Fibroblast of skin of scalp (primary cell): ENCODE measurements at regions not wholly inside any gene's neighbourhood (a gene's known extent, or its start where the extent isn't known, plus 50 kb on each side); places are given as distances from the start of the nearest gene placed in this dataset.
"Not testable (repeated sequence)": the region's sequence is repeated elsewhere in the genome, so short reads cannot be mapped to it uniquely, and the experiment has no call there.

Experiments used
- DNase-seq: peaks from one replicate; pipeline ENCODE4 v3.0.0-alpha.2; 2013

DNA sequence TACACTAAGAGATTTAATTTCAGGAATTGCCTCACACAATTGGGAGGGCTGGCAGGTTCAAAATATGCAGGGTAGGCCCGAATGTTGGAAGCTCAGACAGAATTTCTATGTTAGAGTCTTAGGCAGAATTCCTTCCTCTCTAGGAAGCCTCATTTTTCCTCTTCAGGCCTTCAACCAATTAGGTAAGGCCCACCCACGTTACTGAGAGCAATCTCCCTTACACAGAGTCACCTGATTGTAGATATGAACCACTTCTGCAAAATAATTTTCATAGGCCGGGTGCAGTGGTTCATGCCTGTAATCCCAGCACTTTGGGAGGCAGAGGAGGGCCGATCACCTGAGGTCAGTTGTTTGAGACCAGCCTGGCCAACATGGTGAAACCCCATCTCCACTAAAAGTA lies 50.2 kb upstream of the HIVEP1 start:
- DNase-seq: no peak

DNA sequence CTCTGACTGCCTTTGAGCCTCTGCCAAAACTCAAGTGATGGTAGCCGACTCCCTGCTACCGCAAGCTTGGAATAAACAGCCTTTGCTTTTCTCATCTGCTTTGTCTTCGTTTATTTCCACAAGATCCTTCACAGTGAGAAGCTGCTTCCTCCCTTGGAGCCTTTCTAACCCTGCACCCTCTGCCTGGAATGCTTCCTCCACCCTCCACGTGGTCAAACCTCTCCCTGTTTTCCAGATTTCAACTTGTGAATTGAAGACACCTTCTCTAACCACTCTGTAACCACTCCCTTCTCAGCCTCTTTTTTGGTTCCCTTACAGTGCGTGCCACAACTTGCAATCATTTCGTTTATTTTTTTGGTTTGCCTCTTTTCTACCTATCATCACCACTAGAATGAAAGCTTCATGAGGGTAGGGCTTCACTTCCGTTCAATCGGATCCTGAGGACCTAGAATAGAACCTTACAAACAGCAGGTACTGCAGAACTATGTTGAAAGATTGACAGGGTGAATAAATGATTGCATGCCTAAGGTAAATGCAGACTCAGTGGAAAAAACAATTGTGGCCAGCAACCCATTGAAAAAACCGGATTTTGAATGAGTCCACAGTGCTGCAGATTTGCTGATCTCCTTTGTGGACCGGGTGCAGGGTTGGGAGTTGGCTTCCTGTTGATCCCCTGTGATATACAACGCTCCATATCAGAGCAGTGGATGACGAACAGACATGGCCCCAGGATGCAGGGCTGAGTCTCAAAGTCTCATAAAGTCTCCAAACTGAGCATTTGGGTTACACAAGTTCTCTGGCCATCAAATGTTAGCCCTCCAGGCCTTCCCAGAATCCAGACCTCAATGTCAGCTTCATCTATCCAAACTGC lies 51.0 kb upstream of the HIVEP1 start:
- no peak for DNase-seq

DNA sequence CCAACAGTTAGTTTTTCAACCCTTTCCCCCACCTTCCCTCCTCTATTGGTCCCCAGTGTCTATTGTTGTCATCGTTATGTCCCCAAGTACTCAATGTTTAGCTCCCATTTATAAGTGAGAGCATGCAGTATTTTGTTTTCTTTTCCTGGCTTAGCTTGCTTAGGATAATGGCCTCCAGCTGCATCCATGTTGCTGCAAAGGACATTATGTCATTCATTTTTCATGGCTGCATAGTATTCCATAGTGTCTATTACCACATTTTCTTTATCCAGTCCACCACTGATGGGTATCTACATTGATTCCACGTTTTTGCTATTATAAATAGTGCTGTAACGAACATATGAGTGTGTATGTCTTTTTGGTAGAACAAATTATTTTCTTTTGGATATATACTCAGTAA lies 55.3 kb upstream of the HIVEP1 start:
- no peak for DNase-seq

DNA sequence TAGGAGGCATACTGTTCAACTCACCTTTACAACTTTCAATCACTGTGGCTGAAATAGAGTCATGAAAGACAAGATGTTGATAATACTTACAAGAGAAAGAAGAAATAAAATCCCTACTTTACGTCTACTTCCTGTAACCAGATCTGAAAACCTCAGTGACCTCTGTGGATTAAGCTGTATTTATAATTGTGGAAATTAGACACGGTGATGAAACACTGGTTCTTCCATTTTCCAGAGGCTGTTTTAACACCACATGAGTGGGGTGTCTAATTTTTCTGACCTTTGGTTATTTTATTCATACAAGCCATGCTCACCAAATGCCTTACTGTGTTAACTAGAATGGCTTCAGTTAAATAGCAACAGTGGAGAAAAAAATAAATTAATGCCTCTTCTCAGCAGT lies 58.5 kb upstream of the HIVEP1 start:
- DNase-seq: no peak

GRCh38 chr6:11952316-11952715 lies 59.8 kb upstream of the HIVEP1 start:
- DNase-seq: peak; percentile 74

DNA sequence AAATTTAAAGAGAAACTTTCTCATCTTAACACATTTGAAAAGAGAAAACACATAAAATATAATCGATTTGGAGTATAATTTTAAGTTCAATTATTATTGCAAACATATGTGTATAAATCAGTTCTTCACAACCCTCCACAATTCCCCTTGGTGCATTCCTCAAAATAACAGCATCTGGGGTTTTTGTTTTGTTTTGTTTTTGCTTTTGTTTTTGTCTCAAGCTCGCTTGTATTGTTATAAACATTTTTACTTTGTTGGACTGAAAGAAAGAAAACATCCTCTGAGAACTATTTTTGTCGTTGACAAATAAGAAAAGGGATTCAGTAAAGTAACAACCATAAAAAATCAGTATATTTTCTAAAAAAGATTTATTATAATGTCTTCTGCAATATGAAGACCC lies 60.2 kb upstream of the HIVEP1 start:
- DNase-seq: no peak

- DNase-seq: no peak
Observed at GRCh38 chr6:11950109-11950508, 62.0 kb upstream of the HIVEP1 start.

DNA sequence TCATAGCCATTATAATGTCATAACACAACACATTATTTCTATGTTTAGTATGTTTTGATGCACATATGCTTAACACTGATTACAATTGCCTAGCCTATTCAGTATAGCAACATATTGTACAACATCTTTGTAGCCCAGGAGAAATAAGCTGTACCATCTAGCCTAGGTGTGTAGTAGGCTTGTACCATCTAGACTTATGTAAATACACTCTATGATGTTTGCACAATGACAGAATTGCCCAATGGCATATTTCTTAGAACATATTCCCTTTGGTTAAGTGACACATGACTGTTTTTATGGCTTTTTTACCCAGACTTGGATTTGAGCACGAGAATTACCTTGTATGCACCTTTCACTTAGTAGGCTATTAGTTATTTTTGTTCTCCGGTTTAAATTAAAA lies 64.5 kb upstream of the HIVEP1 start:
- DNase-seq: no peak

DNA sequence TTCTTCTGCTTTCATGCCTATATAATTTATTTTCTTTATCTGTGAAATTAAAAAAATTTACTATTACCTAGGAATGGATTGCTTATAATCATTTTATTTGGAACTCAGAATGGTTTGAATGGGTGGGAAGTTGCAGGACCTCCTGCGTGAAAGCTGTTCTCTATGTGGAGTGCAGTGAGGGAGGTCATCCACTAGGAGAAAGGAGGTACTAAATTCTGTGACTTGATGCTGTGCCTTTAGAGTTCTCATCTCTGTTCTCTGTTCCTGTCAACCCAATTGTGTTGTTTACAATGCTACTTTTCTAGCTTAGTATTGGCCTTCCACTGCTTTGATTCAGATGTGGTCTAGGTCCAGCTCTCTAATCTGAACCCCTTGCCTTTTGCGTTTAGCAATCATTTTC lies 65.0 kb upstream of the HIVEP1 start:
- no peak for DNase-seq

DNA sequence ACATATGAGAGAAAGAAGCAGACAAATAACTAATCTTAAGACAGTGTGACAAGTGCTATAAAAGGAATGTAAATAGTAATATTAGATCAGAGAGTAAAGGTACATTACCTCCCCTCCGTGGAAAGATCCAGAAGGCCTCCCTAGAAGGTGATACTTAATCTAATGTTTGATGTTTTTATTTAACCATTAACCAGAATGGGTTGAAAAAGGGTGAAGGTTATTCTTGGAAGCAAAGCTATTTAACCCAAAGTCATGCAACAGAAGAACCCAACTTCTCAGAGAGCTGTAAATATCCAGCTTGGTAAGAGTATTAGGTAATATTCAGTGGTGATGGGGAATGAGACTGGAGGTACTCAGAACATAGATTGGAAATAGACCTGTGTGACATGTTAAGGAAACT lies 68.0 kb upstream of the HIVEP1 start:
- DNase-seq: no peak

DNA sequence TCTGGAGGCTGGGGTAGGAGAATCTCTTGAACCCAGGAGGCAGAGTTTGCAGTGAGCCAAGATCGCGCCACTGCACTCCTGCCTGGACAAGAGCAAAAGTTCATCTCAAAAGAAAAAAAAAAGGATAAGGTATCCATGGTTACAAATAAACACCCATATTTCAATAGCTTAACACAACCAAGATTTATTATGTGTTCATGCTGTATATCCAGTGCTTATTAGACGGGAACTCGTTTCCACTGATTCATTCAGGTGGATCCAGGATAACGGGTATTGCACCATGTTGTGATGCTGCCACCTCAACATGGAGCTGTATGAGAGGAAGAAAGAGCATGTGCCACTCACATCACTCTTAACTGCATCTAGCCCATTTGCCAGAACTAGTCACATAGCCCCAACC lies 69.1 kb upstream of the HIVEP1 start:
- no peak for DNase-seq

GRCh38 chr6:11942185-11942864 lies 69.8 kb upstream of the HIVEP1 start:
- no peak for DNase-seq

GRCh38 chr6:11940532-11941166 lies 71.5 kb upstream of the HIVEP1 start:
- DNase-seq: not testable (repeated sequence)

DNA sequence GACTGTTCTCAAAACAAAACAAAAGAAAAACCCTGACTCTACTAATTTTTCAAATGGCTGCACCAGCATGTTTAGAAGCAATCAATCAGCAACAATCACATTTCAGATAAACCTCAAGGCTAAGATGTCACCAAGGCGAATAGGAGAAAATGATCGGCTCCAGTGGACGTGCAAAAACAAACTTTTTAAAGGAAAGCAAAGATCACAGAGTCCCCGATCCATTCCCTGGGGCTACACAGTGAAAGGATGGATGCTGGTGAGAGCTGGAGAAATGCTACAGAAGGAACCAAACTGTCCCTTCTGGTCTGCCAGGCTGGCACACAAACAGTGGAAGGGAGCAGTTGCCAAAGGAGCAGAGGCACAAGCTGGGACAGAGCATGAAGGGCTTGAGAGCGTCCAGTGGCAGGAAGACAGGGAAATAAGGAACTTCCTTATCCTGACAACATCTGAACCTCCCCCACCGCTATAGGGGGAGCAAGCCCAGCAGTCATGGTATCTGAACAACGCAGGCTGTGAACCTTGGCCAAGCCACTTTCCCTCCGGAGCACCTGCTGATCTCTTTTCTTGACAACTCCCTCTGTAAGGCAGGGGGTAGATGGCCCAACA lies 73.7 kb upstream of the HIVEP1 start:
- no peak for DNase-seq

DNA sequence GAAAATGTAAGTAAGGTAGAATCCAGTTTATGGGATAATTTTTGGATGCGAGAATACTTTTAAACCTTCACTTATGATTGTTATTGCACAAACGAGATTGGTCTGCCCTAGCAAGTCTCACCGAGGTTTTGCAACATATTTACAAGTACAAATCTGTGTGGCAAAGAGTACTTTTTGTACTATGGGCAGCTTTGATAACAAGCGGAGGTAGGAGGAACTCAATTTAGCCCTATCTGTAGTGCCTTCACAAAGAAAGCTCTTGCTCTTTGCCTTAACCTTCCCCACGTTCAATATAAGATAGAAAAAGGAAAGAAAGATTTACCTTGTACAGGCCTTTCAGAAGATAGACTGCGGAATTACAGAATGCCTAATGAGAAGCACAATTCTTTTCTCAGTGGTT lies 77.5 kb upstream of the HIVEP1 start:
- no peak for DNase-seq

DNA sequence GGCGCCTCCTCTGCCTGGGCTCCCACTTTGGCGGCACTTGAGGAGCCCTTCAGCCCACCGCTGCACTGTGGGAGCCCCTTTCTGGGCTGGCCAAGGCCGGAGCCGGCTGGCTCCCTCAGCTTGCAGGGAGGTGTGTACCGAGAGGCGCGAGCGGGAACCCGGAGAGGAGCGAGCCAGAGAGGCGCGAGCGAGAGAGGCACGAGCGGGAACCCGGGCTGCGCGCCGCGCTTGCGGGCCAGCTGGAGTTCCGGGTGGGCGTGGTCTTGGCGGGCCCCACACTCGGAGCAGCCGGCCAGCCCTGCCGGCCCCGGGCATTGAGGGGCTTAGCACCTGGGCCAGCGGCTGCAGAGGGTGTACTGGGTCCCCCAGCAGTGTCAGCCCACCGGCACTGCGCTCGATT lies 79.2 kb upstream of the HIVEP1 start:
- not testable (repeated sequence) for DNase-seq

DNA sequence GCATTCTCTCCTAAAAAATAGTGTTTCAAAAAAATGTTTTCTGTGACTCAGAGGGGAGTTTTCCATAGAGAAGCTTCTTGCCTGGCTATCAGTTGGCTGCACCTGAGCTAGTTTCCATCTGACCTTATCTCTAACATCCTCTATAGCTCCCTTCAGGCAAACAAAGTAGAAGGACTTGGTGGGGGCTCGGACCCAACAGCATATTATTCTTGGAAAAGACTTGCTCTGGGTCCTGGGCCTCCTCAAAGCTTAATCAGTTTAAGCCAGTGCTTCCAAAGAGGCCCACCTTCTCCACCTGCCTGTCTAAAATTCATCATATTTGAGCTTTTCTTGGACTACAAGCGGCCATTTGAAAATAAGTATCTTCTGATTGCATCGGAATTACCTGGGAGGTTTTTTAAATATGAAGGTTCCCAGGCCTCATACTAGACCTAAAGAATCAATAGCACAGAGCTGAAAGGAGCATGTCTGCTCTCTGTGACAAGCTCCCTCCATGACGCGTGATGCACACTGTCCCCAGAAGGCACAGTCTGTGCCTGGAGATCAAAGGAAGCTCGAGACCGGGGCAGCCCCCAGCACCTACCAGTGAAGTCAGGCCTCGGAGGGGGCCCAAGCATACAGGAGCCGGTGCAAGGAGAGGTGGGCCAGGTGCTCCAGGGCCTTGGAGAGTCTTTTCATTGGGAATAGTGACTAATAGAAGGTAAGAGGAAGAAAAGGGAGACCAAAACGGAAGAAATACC lies 80.6 kb upstream of the HIVEP1 start:
- DNase-seq: no peak

GRCh38 chr6:11930834-11931233 lies 81.3 kb upstream of the HIVEP1 start:
- not testable (repeated sequence) for DNase-seq

DNA sequence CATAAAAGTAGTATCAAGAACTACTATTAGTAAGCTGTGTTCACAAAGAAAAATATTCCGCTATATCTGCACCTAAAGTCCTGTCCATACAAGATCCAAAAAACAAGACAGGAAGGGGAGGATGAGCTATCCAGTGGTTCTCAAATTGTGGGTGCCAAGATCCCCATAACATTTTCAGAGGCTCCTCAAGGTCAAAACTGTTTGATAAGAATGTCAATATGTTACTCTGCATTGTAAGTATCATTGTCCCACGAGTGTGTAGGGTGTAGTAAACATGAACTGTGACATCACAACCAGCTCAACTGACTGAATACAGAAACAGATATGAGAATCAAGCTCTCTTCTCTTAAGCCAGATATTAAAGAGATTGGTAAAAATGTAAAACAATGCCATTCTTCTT lies 81.9 kb upstream of the HIVEP1 start:
- DNase-seq: no peak

GRCh38 chr6:11929241-11929835 lies 82.8 kb upstream of the HIVEP1 start:
- DNase-seq: no peak

DNA sequence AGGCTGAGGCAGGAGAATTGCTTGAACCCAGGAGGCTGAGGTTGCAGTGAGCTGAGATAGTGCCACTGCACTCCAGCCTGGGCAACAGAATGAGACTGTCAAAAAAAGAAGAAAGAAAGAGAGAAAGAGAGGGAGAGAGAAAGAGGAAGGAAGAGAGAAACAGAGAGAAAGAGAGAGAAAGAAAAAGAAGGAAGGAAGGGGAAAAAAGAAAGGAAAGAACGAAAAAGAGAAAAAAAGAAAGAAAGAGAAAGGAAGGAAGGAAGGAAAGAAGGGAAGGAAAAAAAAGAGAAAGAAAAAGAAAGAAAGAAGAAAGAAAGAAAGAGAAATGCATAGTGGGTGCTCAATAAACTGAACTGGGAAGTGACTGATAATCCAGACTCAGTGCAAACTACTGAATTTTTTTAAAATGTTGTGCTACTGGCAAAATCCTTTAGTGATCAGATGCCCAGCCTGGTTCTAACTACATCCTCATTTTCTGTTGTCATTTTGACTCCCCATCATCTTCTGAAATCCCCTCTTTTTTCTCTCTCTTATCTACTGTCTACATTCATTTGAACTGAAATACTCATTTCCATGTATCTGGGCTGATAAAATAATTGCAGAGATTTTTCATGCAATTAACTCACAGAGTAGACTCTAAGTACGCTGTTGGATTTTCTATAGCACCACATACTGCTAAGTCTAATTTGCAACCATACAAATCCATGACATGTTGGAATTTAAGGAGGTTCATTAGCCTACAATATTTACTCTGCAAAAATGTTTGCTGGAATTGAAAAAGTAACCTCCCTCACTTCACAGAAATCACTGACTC lies 85.3 kb upstream of the HIVEP1 start:
- DNase-seq: no peak
